Esophagus muscularis mucosa (tissue), 4 donors: ENCODE measurements at regions not wholly inside any gene's neighbourhood (a gene's known extent, or its start where the extent isn't known, plus 50 kb on each side); places are given as distances from the start of the nearest gene placed in this dataset.

ENCODE experiments used
- EP300 ChIP-seq: sonication (generic); formaldehyde crosslinking; IDR thresholded peaks from one replicate; pipeline ENCODE4 v1.6.1; 2017; ENCODE audit warnings: antibody characterized with exemption
- POLR2A ChIP-seq: fragments of 450-650 bp; IDR thresholded peaks from one replicate; pipeline ENCODE4 v1.6.1; 2017; ENCODE audit warnings: antibody characterized with exemption, moderate library complexity, mild to moderate bottlenecking, low read depth
- TF ChIP-seq, protein P1 (sequence below), 3 experiments: fragments of 200-600 bp in 2 of 3; fragments of 450-650 bp in 1 of 3; sonication (generic) in 2 of 3; IDR thresholded peaks; one replicate each; pipeline ENCODE4 v1.5.1; 2017 to 2019; ENCODE audit warnings: antibody characterized with exemption in 3 of 3, mild to moderate bottlenecking in 2 of 3, moderate library complexity in 1 of 3

DNA sequence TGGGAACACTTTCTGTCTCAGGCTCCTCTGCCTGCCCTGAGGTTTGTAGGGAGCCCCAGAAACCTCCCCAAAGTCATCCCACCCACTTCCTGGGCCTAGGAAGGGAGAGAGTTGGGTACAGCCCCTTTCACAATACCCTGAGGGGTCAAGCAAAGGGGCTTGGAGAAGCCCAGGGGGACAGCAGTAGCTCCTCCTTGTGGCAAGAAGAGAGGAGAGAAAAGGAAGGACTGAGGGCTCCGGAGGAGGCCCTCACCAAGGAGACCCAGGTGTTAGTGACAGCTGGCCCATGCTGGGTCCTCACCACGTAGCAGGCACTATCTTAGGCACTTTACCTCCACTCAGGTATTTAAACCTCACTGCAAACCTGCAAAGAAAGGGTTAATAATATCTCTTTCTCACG is 112.8 kb downstream of the IRX5 start:
- TF ChIP-seq, protein P1, sequence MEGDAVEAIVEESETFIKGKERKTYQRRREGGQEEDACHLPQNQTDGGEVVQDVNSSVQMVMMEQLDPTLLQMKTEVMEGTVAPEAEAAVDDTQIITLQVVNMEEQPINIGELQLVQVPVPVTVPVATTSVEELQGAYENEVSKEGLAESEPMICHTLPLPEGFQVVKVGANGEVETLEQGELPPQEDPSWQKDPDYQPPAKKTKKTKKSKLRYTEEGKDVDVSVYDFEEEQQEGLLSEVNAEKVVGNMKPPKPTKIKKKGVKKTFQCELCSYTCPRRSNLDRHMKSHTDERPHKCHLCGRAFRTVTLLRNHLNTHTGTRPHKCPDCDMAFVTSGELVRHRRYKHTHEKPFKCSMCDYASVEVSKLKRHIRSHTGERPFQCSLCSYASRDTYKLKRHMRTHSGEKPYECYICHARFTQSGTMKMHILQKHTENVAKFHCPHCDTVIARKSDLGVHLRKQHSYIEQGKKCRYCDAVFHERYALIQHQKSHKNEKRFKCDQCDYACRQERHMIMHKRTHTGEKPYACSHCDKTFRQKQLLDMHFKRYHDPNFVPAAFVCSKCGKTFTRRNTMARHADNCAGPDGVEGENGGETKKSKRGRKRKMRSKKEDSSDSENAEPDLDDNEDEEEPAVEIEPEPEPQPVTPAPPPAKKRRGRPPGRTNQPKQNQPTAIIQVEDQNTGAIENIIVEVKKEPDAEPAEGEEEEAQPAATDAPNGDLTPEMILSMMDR (IDR thresholded peaks at IDR 0.05) = no peak
- no peak for TF ChIP-seq EP300
- no peak for TF ChIP-seq POLR2A
